HEK293 (cell line): ENCODE measurements at regions not wholly inside any gene's neighbourhood (a gene's known extent, or its start where the extent isn't known, plus 50 kb on each side); places are given as distances from the start of the nearest gene placed in this dataset.

ENCODE experiments used
- BCL11A ChIP-seq: fragments of 450-650 bp; formaldehyde crosslinking; IDR thresholded peaks from 2 replicates; pipeline ENCODE4 v1.5.1; 2016; ENCODE audit warnings: low read depth, missing biosample characterization, missing genetic modification characterization
- BCL11B ChIP-seq: fragments of 450-650 bp; formaldehyde crosslinking; IDR thresholded peaks from 2 replicates; pipeline ENCODE4 v1.5.1; 2016; ENCODE audit warnings: low read depth, missing biosample characterization, missing genetic modification characterization
- FEZF1 ChIP-seq: fragments of 450-650 bp; formaldehyde crosslinking; IDR thresholded peaks from 2 replicates; pipeline ENCODE4 v1.5.1; 2016; ENCODE audit warnings: missing biosample characterization, missing genetic modification characterization
- KLF7 ChIP-seq: fragments of 450-650 bp; formaldehyde crosslinking; IDR thresholded peaks from 2 replicates; pipeline ENCODE4 v1.5.1; 2016; ENCODE audit warnings: missing biosample characterization, missing genetic modification characterization, borderline replicate concordance
- MEIS1 ChIP-seq: sonication (generic); formaldehyde crosslinking; IDR thresholded peaks from 2 replicates; pipeline ENCODE4 v1.8.1; 2022; ENCODE audit warnings: missing genetic modification reagents, mild to moderate bottlenecking, borderline replicate concordance
- PRDM1 ChIP-seq: fragments of 450-650 bp; formaldehyde crosslinking; IDR thresholded peaks from 2 replicates; pipeline ENCODE4; 2016; ENCODE audit warnings: missing biosample characterization, missing genetic modification characterization
- SCRT1 ChIP-seq: fragments of 450-650 bp; formaldehyde crosslinking; IDR thresholded peaks from 2 replicates; pipeline ENCODE4 v1.5.1; 2016; ENCODE audit warnings: missing biosample characterization, missing genetic modification characterization, borderline replicate concordance
- SP3 ChIP-seq: fragments of 450-650 bp; formaldehyde crosslinking; IDR thresholded peaks from 2 replicates; pipeline ENCODE4 v1.5.1; 2016; ENCODE audit warnings: missing biosample characterization, missing genetic modification characterization
- TCF7L2 ChIP-seq: IDR thresholded peaks from 2 replicates; pipeline ENCODE4 v1.6.1; 2011; ENCODE audit warnings: low read depth, mild to moderate bottlenecking, inconsistent platforms, low read length, moderate library complexity, borderline replicate concordance
- TRIM28 ChIP-seq: IDR thresholded peaks from 2 replicates; pipeline ENCODE4 v1.6.1; 2011; ENCODE audit warnings: low read length, control low read depth, borderline replicate concordance
- ZBTB17 ChIP-seq: fragments of 450-650 bp; formaldehyde crosslinking; IDR thresholded peaks from 2 replicates; pipeline ENCODE4 v1.5.1; 2016; ENCODE audit warnings: missing biosample characterization, missing genetic modification characterization
- ZBTB8A ChIP-seq: fragments of 450-650 bp; formaldehyde crosslinking; IDR thresholded peaks from 2 replicates; pipeline ENCODE4 v1.5.1; 2016; ENCODE audit warnings: missing biosample characterization, missing genetic modification characterization
- ZNF146 ChIP-seq: fragments of 450-650 bp; formaldehyde crosslinking; IDR thresholded peaks from 2 replicates; pipeline ENCODE4 v1.5.1; 2016; ENCODE audit warnings: missing biosample characterization, missing genetic modification characterization
- ZNF19 ChIP-seq: fragments of 450-650 bp; formaldehyde crosslinking; IDR thresholded peaks from 2 replicates; pipeline ENCODE4; 2016; ENCODE audit warnings: missing biosample characterization, missing genetic modification characterization, low read depth
- ZNF391 ChIP-seq: fragments of 450-650 bp; formaldehyde crosslinking; IDR thresholded peaks from 2 replicates; pipeline ENCODE4 v1.5.1; 2016; ENCODE audit warnings: low read depth, missing biosample characterization, missing genetic modification characterization, borderline replicate concordance
- ZNF473 ChIP-seq: fragments of 450-650 bp; formaldehyde crosslinking; IDR thresholded peaks from 2 replicates; pipeline ENCODE4 v1.5.1; 2017; ENCODE audit warnings: missing biosample characterization, missing genetic modification characterization
- ZNF830 ChIP-seq: fragments of 450-650 bp; IDR thresholded peaks from 2 replicates; pipeline ENCODE4 v1.5.0; 2018; ENCODE audit warnings: missing biosample characterization, missing genetic modification characterization, low read depth, mild to moderate bottlenecking, moderate library complexity
- ZSCAN23 ChIP-seq: fragments of 450-650 bp; formaldehyde crosslinking; IDR thresholded peaks from 2 replicates; pipeline ENCODE4 v1.5.1; 2016; ENCODE audit warnings: missing biosample characterization, missing genetic modification characterization
- ZXDB ChIP-seq: fragments of 450-650 bp; formaldehyde crosslinking; IDR thresholded peaks from 2 replicates; pipeline ENCODE4 v1.5.1; 2016; ENCODE audit warnings: missing biosample characterization, missing genetic modification characterization
- TF ChIP-seq, protein P1 (sequence below): fragments of 450-650 bp; formaldehyde crosslinking; IDR thresholded peaks from 2 replicates; pipeline ENCODE4 v1.5.1; 2017; ENCODE audit warnings: missing biosample characterization, mild to moderate bottlenecking, missing genetic modification characterization, moderate library complexity
- TF ChIP-seq, protein P2 (sequence below): fragments of 450-650 bp; formaldehyde crosslinking; IDR thresholded peaks from 2 replicates; pipeline ENCODE4 v1.5.1; 2017; ENCODE audit warnings: missing biosample characterization, missing genetic modification characterization
- TF ChIP-seq, protein P3 (sequence below): fragments of 450-650 bp; formaldehyde crosslinking; IDR thresholded peaks from 2 replicates; pipeline ENCODE4 v1.5.1; 2016; ENCODE audit warnings: missing biosample characterization, missing genetic modification characterization
- TF ChIP-seq, protein P4 (sequence below): fragments of 450-650 bp; formaldehyde crosslinking; IDR thresholded peaks from 2 replicates; pipeline ENCODE4 v1.5.1; 2016; ENCODE audit warnings: missing biosample characterization, missing genetic modification characterization, low read depth
- TF ChIP-seq, protein P5 (sequence below): fragments of 450-650 bp; formaldehyde crosslinking; IDR thresholded peaks from 2 replicates; pipeline ENCODE4 v1.5.1; 2016; ENCODE audit warnings: missing biosample characterization, missing genetic modification characterization
- TF ChIP-seq, protein P6 (sequence below): fragments of 450-650 bp; formaldehyde crosslinking; conservative IDR thresholded peaks from 2 replicates; pipeline ENCODE4 v1.5.1; 2016; ENCODE audit warnings: low read depth, missing biosample characterization, missing genetic modification characterization

DNA sequence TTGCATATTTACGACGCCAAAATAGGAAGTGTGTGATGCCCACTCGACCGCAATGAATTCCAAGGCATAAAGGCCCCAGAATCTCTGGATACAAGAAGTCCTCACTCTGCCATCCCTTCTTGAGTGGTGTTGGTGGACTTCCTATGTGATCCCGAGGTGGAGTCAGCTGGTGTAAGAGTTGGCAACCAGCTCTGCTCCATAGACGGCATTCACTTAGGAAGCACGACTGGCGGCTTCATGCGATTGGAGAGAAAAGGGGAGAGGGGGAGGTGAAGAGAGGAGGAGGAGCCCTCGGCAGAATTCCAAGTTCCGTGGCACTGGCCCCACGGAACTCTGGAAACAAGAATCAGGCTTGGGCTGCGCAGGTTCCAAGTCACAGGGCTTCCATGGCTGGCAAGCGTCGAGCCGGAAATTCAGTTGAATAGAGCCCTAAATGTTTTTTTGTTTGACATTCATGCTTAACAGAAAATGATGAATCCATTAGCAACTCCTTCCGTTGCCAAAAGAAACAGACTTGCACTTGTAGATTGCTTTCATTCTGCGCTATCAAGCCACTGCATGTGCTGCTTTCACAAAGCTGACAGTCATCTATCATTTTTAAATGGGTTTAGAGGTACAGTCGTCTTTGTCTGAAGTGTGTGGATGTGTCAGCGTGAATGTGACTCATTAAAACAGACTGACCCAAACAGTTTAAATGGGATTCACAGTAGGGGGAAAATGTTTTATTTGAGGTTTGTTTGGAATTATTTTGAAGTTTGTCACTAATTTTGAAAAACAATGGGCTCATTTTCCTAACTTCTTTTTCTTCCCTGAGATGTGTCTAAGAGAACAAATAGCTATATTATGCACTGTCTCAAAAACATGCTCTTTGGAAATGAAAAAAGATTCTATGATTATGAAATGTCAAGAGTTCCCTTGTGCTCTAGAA is 428.3 kb upstream of the ATP11B start (continued):
- TF ChIP-seq ZNF473 (no peak), SP3 (tag by site-specific recombination) (peak; percentile 39), KLF7 (peak; percentile 65), ZBTB8A (tag by site-specific recombination) (peak; percentile 69), ZNF391 (tag by site-specific recombination) (peak; percentile 93; the same call in 1 of the 2 replicates), ZNF830 (no peak), ZBTB17 (tag by site-specific recombination) (peak; percentile 94), PRDM1 (tag by site-specific recombination) (peak; percentile 46; the same call in 1 of the 2 replicates), MEIS1 (CRISPR knock-in tag) (peak; percentile 93), TRIM28 (peak; percentile 84), TCF7L2 (peak; percentile 89), BCL11A (tag by site-specific recombination) (peak; percentile 96), ZXDB (tag by site-specific recombination) (peak; percentile 82), BCL11B (tag by site-specific recombination) (peak; percentile 97), ZNF146 (tag by site-specific recombination) (peak; percentile 31; the same call in 1 of the 2 replicates), FEZF1 (tag by site-specific recombination) (peak; percentile 98), ZSCAN23 (tag by site-specific recombination) (0 out of 2 replicates have a peak, but pooled peaks have one; percentile 76), ZNF19 (tag by site-specific recombination) (no peak), SCRT1 (peak; percentile 96)
- TF ChIP-seq, protein P1, sequence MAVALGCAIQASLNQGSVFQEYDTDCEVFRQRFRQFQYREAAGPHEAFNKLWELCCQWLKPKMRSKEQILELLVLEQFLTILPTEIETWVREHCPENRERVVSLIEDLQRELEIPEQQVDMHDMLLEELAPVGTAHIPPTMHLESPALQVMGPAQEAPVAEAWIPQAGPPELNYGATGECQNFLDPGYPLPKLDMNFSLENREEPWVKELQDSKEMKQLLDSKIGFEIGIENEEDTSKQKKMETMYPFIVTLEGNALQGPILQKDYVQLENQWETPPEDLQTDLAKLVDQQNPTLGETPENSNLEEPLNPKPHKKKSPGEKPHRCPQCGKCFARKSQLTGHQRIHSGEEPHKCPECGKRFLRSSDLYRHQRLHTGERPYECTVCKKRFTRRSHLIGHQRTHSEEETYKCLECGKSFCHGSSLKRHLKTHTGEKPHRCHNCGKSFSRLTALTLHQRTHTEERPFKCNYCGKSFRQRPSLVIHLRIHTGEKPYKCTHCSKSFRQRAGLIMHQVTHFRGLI = peak; percentile 67
- TF ChIP-seq, protein P2, sequence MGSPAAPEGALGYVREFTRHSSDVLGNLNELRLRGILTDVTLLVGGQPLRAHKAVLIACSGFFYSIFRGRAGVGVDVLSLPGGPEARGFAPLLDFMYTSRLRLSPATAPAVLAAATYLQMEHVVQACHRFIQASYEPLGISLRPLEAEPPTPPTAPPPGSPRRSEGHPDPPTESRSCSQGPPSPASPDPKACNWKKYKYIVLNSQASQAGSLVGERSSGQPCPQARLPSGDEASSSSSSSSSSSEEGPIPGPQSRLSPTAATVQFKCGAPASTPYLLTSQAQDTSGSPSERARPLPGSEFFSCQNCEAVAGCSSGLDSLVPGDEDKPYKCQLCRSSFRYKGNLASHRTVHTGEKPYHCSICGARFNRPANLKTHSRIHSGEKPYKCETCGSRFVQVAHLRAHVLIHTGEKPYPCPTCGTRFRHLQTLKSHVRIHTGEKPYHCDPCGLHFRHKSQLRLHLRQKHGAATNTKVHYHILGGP (tag by site-specific recombination) = peak; percentile 47; the same call in 1 of the 2 replicates
- TF ChIP-seq, protein P3, sequence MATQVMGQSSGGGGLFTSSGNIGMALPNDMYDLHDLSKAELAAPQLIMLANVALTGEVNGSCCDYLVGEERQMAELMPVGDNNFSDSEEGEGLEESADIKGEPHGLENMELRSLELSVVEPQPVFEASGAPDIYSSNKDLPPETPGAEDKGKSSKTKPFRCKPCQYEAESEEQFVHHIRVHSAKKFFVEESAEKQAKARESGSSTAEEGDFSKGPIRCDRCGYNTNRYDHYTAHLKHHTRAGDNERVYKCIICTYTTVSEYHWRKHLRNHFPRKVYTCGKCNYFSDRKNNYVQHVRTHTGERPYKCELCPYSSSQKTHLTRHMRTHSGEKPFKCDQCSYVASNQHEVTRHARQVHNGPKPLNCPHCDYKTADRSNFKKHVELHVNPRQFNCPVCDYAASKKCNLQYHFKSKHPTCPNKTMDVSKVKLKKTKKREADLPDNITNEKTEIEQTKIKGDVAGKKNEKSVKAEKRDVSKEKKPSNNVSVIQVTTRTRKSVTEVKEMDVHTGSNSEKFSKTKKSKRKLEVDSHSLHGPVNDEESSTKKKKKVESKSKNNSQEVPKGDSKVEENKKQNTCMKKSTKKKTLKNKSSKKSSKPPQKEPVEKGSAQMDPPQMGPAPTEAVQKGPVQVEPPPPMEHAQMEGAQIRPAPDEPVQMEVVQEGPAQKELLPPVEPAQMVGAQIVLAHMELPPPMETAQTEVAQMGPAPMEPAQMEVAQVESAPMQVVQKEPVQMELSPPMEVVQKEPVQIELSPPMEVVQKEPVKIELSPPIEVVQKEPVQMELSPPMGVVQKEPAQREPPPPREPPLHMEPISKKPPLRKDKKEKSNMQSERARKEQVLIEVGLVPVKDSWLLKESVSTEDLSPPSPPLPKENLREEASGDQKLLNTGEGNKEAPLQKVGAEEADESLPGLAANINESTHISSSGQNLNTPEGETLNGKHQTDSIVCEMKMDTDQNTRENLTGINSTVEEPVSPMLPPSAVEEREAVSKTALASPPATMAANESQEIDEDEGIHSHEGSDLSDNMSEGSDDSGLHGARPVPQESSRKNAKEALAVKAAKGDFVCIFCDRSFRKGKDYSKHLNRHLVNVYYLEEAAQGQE = no peak
- TF ChIP-seq, protein P4, sequence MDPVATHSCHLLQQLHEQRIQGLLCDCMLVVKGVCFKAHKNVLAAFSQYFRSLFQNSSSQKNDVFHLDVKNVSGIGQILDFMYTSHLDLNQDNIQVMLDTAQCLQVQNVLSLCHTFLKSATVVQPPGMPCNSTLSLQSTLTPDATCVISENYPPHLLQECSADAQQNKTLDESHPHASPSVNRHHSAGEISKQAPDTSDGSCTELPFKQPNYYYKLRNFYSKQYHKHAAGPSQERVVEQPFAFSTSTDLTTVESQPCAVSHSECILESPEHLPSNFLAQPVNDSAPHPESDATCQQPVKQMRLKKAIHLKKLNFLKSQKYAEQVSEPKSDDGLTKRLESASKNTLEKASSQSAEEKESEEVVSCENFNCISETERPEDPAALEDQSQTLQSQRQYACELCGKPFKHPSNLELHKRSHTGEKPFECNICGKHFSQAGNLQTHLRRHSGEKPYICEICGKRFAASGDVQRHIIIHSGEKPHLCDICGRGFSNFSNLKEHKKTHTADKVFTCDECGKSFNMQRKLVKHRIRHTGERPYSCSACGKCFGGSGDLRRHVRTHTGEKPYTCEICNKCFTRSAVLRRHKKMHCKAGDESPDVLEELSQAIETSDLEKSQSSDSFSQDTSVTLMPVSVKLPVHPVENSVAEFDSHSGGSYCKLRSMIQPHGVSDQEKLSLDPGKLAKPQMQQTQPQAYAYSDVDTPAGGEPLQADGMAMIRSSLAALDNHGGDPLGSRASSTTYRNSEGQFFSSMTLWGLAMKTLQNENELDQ (tag by site-specific recombination) = no peak
- TF ChIP-seq, protein P5, sequence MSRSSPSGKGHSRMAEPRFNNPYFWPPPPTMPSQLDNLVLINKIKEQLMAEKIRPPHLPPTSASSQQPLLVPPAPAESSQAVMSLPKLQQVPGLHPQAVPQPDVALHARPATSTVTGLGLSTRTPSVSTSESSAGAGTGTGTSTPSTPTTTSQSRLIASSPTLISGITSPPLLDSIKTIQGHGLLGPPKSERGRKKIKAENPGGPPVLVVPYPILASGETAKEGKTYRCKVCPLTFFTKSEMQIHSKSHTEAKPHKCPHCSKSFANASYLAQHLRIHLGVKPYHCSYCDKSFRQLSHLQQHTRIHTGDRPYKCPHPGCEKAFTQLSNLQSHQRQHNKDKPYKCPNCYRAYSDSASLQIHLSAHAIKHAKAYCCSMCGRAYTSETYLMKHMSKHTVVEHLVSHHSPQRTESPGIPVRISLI (tag by site-specific recombination) = peak; percentile 90
- TF ChIP-seq, protein P6, sequence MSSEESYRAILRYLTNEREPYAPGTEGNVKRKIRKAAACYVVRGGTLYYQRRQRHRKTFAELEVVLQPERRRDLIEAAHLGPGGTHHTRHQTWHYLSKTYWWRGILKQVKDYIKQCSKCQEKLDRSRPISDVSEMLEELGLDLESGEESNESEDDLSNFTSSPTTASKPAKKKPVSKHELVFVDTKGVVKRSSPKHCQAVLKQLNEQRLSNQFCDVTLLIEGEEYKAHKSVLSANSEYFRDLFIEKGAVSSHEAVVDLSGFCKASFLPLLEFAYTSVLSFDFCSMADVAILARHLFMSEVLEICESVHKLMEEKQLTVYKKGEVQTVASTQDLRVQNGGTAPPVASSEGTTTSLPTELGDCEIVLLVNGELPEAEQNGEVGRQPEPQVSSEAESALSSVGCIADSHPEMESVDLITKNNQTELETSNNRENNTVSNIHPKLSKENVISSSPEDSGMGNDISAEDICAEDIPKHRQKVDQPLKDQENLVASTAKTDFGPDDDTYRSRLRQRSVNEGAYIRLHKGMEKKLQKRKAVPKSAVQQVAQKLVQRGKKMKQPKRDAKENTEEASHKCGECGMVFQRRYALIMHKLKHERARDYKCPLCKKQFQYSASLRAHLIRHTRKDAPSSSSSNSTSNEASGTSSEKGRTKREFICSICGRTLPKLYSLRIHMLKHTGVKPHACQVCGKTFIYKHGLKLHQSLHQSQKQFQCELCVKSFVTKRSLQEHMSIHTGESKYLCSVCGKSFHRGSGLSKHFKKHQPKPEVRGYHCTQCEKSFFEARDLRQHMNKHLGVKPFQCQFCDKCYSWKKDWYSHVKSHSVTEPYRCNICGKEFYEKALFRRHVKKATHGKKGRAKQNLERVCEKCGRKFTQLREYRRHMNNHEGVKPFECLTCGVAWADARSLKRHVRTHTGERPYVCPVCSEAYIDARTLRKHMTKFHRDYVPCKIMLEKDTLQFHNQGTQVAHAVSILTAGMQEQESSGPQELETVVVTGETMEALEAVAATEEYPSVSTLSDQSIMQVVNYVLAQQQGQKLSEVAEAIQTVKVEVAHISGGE (tag by site-specific recombination) = no peak
